HG03565 (cell line): ENCODE measurements at regions not wholly inside any gene's neighbourhood (a gene's known extent, or its start where the extent isn't known, plus 50 kb on each side); places are given as distances from the start of the nearest gene placed in this dataset.

Experiments used
- ATAC-seq: cut with Tn5 transposase; IDR thresholded peaks from one replicate; pipeline ENCODE4 v1.9.1; 2021; ENCODE audit warnings: mild to moderate bottlenecking, moderate library complexity; ENCODE audit not compliant: unreplicated experiment

- no peak for ATAC-seq
Measured at GRCh38 chr13:79749566-79749965, 268.6 kb downstream of the NDFIP2 start.

GRCh38 chr13:79745081-79745480 is 264.1 kb downstream of the NDFIP2 start:
- ATAC-seq: no peak

DNA sequence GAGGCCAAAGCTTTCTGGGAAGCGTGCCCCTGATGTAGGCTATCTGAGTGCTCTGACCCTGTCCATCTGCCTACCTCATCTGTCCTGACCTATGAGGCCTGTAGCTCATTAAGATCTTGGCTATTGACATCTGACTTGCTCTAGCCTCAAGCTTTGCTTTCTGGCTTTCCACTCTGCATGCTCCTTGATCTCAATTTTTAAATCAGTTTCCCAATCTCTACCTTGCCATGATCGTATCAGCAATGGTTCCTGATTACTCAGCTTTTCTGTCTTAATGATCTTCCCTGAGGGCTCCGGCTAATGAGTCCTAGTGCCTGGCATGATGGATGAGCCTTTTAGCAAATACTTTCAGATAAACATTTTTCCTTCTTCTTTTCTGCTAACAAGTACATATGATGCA is 262.0 kb downstream of the NDFIP2 start:
- ATAC-seq: no peak

GRCh38 chr13:79740991-79741390 is 260.0 kb downstream of the NDFIP2 start:
- no peak for ATAC-seq

DNA sequence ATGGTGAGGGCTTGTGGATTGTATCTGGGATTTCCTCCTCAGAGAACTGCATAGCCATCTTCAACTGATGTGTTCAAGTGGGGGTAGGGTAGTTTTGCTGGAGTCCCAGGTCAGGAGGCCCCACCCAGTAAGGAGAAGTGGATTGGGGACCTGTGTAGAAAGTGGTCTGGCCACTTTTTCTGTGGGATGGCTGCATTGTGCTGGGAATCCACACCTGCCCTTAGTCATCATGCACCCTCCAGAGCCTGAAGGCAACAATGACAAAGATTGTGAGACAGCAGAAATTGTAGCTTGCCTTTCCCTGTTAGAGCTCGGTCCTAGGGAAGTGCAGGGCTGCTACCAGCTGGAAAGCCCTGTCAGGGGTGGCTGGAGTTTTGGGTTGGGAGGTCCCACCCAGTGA is 255.4 kb downstream of the NDFIP2 start:
- ATAC-seq: no peak

- ATAC-seq: no peak
Measured at GRCh38 chr13:79735228-79735627, 254.3 kb downstream of the NDFIP2 start.

DNA sequence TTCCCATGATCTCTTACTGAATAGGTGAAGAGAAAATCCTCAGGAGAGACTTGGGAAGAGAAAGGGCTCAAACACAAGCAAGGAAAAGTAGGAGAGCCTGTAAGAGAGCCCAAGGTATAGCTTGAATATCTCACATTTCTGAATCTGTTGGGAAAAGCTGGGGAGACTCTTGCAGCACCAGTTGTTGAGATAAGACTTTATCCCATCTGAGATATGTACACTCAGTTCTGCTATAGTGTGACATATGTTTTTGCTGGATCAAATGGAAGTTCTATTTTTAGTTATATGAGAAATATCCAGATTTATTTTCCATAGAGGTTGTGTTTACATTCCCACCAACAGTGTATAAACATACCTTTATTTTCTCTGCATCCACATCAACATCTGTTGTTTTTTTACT is 246.1 kb downstream of the NDFIP2 start:
- no peak for ATAC-seq

GRCh38 chr13:79725841-79726240 is 244.9 kb downstream of the NDFIP2 start:
- no peak for ATAC-seq

DNA sequence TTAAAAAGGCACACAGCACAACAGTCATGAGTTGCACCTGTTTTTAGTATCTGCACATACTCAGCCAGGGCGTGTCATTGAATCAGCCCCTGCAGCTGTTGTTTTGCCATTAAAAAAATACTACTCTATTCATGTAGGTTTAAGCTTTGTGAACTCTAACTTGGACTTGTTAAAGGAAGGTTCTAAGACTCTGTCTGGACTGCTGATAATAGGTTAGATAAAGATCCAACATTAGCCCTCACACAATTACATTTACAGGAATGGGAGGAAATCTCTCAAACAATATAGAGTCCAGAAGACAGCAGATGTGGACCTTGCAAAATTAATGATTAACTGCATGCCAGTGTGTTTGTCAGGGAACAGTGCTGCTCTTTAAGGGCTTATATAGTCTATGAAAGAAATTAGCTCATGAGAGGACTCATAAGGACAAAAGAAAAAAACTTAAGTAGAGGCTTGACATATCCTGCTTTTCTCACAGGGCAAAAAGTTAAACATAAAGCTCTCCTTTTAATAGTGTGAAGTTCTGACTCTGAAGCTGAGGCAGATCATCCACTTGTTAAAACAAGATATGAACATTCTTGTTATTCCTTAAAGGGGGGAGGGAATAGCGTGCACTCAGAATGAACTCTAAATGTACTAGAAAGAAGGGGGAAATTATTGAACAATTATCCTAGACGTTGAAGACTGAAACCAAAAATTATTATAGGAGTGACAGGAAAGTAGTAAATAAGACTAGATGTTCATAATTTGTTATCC is 243.6 kb downstream of the NDFIP2 start:
- no peak for ATAC-seq

GRCh38 chr13:79723519-79724024 is 242.6 kb downstream of the NDFIP2 start:
- ATAC-seq: no peak

GRCh38 chr13:79722885-79723445 is 242.0 kb downstream of the NDFIP2 start:
- ATAC-seq: no peak

DNA sequence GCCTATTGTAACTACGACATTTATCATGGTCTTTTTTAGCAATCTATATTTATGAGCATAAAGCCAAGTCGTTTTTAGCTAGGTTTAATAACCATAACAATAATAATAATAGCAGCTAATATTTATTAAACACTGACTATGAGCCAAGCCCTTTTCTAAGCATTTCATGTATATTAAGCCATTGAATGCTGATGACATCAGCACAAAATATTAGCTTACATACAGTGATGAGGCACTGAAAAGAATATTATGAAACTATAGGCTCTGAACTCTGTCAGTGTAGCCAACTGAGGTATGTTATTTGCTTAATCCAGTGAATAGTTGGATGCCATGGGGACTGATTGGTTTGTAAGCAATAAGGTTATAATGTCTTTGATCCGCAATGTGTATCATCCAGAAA is 235.2 kb downstream of the NDFIP2 start:
- ATAC-seq: no peak

DNA sequence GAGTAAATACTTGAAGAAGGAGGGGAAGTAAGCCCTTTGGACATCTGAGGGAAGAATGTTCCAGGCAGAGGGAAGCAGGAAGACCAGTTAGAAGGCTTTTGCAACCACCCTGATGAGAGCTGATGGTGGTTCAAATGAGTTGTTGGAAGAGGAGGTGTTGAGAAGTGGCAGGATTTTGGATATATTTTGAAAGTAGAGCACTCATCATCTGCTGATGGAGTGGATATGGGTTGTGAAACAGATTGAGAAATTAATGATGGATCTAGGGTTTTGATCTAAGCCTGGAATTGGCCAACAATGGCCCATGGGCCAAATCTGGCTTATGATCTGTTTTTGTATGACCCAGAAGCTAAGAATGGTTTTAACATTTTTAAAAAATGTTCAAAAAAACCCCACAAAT is 230.7 kb downstream of the NDFIP2 start:
- no peak for ATAC-seq

- ATAC-seq: no peak
Measured at GRCh38 chr13:79710376-79710775, 229.4 kb downstream of the NDFIP2 start.

GRCh38 chr13:79709471-79709870 is 228.5 kb downstream of the NDFIP2 start:
- no peak for ATAC-seq

DNA sequence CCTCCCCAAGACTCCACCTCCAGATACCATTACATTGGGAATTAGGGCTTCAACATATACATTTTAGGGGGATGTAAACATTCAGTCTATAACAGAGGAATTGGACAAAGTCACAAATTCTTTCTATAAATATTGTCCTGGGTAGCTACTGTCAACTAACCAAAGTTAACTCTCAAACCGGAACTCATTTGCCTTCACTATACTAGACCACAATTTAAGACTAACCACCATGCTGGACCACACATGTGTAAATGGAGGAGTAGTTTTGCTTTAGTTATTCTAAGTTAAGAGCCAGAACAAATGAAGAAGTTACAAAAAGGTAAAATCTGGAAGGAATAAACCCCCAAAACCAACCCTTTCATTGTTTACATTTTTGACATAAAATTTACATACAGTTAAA is 222.8 kb downstream of the NDFIP2 start:
- ATAC-seq: peak; percentile 72

DNA sequence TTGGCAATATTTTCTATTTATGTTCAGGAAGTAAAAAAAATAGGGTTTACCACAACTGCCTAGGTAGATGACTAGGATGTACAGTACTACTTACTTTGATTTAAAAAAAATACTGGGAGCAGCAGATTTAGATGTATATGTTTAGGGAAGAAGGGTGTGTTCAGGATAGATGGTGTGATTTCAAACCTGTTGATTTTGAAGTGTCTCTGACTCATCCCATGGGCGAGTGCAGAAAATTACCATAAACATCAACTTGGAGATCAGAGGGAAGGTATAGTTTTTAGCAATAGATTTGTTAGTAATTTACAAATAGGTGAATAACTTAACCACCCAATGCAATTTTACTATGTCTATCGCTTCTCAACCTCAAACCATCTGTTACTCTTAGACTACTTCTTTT is 214.8 kb downstream of the NDFIP2 start:
- no peak for ATAC-seq

DNA sequence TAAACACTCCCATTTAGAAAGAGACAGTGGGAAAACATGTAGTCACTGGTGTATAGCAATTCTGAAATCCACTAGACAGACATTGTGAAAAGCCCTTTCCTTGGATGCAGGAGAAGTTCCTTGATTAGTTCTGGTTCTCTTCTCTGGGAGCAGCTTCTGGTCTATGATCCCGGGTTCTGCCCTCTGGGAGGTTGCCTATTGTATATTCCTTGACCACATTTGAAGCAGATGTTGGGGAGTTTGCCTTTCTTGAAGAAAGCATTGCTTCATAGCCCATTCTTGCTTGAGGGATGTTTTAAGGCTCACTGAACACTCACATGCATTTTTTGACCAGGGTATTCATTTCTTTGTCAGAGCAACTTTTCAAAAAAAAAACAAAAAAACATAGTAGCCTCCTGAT is 211.9 kb downstream of the NDFIP2 start:
- no peak for ATAC-seq

- no peak for ATAC-seq
Measured at GRCh38 chr13:79691826-79692225, 210.9 kb downstream of the NDFIP2 start.

DNA sequence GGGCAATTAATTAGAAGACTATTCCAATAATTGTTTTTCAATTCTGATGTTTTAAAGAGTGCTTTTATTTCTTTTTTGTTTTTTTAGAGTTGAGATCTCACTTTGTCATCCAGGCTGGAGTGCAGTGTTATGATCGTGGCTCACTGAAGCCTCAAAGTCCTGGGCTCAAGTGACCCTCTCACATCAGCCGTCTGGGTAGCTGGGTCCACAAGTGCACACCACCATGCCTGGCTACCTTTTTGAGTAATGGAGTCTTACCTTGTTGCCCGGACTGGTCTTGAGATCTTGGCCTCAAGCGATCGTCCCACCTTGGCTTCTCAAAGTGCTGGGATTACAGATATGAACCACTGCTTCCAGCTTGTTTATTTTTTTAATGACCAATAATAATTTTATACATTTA is 207.8 kb downstream of the NDFIP2 start:
- no peak for ATAC-seq

GRCh38 chr13:79686441-79686840 is 205.5 kb downstream of the NDFIP2 start:
- no peak for ATAC-seq

- no peak for ATAC-seq
Measured at GRCh38 chr13:79684371-79684770, 203.4 kb downstream of the NDFIP2 start.

GRCh38 chr13:79682164-79682563 is 201.2 kb downstream of the NDFIP2 start:
- ATAC-seq: no peak
